Activated naive CD8-positive, alpha-beta T cell treated with anti-CD3 and anti-CD28 coated beads, Interleukin-2, amount 50 U/mL, for 24 hours (primary cell): ENCODE measurements at regions not wholly inside any gene's neighbourhood (a gene's known extent, or its start where the extent isn't known, plus 50 kb on each side); places are given as distances from the start of the nearest gene placed in this dataset.
"Not testable (repeated sequence)": the region's sequence is repeated elsewhere in the genome, so short reads cannot be mapped to it uniquely, and the experiment has no call there.

Experiments
- ATAC-seq: fragments of 150-1000 bp; cut with Tn5 transposase; one replicate; pipeline ENCODE4 v1.10.0; 2021
- DNase-seq: peaks from one replicate; pipeline ENCODE4 v3.0.0; 2021
- H3K27ac Mint-ChIP-seq: one replicate; pipeline ENCODE4 v1.8.0; 2021; ENCODE audit warnings: mild to moderate bottlenecking, mixed read lengths
- H3K27me3 Mint-ChIP-seq: one replicate; pipeline ENCODE4 v1.8.0; 2021; ENCODE audit warnings: mixed read lengths
- H3K36me3 Mint-ChIP-seq: one replicate; pipeline ENCODE4 v1.8.0; 2021; ENCODE audit warnings: low read depth, mixed read lengths
- H3K4me1 Mint-ChIP-seq: one replicate; pipeline ENCODE4 v1.8.0; 2021; ENCODE audit warnings: mixed read lengths
- H3K4me3 Mint-ChIP-seq: one replicate; pipeline ENCODE4 v1.8.0; 2021; ENCODE audit warnings: mild to moderate bottlenecking, moderate library complexity, mixed read lengths
- H3K9me3 Mint-ChIP-seq: one replicate; pipeline ENCODE4 v1.8.0; 2021; ENCODE audit warnings: mixed read lengths

- DNase-seq (peak; percentile 27), ATAC-seq (no peak)
- Mint-ChIP-seq H3K9me3 (no peaks in the 10 kb centered on the region), H3K27ac (no peak overlapping the region), H3K27me3 (peaks cover 1% of the 10 kb centered on the region), H3K4me3 (no peak overlapping the region), H3K36me3 (no peaks in the 10 kb centered on the region), H3K4me1 (peaks cover 19% of the 10 kb centered on the region)
Measured at GRCh38 chr2:172288603-172289002, 138.8 kb upstream of the ITGA6 start.

- Mint-ChIP-seq H3K27ac (no peak overlapping the region), H3K36me3 (no peaks in the 10 kb centered on the region), H3K27me3 (no peaks in the 10 kb centered on the region), H3K4me1 (no peaks in the 10 kb centered on the region), H3K4me3 (no peak overlapping the region), H3K9me3 (no peaks in the 10 kb centered on the region)
- DNase-seq (no peak), ATAC-seq (no peak)
Measured at GRCh38 chr2:172293952-172294351, 133.4 kb upstream of the ITGA6 start.

- no peak for DNase-seq
- ATAC-seq: no peak
- H3K9me3 Mint-ChIP-seq: no peaks in the 10 kb centered on the region
- no peaks in the 10 kb centered on the region for H3K36me3 Mint-ChIP-seq
- H3K4me3 Mint-ChIP-seq: no peak overlapping the region
- H3K27me3 Mint-ChIP-seq: peaks cover 2% of the 10 kb centered on the region
- no peak overlapping the region for H3K27ac Mint-ChIP-seq
- H3K4me1 Mint-ChIP-seq: no peaks in the 10 kb centered on the region
Measured at GRCh38 chr2:172294983-172295382, 132.4 kb upstream of the ITGA6 start.

GRCh38 chr2:172295677-172296076 is 131.7 kb upstream of the ITGA6 start:
- peaks cover 2% of the 10 kb centered on the region for H3K27me3 Mint-ChIP-seq
- H3K4me1 Mint-ChIP-seq: no peaks in the 10 kb centered on the region
- ATAC-seq (no peak), DNase-seq (no peak)
- H3K4me3 Mint-ChIP-seq: no peak overlapping the region
- no peaks in the 10 kb centered on the region for H3K36me3 Mint-ChIP-seq
- no peak overlapping the region for H3K27ac Mint-ChIP-seq
- no peaks in the 10 kb centered on the region for H3K9me3 Mint-ChIP-seq

- Mint-ChIP-seq H3K27ac (no peak overlapping the region), H3K27me3 (peaks cover 2% of the 10 kb centered on the region), H3K36me3 (no peaks in the 10 kb centered on the region), H3K4me3 (no peak overlapping the region), H3K4me1 (no peaks in the 10 kb centered on the region), H3K9me3 (no peaks in the 10 kb centered on the region)
- ATAC-seq: no peak
- no peak for DNase-seq
Measured at GRCh38 chr2:172296267-172297046, 130.9 kb upstream of the ITGA6 start.

GRCh38 chr2:172297531-172297930 is 129.9 kb upstream of the ITGA6 start:
- ATAC-seq: no peak
- H3K27me3 Mint-ChIP-seq: peaks cover 2% of the 10 kb centered on the region
- no peak overlapping the region for H3K27ac Mint-ChIP-seq
- H3K36me3 Mint-ChIP-seq: no peaks in the 10 kb centered on the region
- DNase-seq: no peak
- H3K9me3 Mint-ChIP-seq: no peaks in the 10 kb centered on the region
- H3K4me3 Mint-ChIP-seq: no peak overlapping the region
- H3K4me1 Mint-ChIP-seq: no peaks in the 10 kb centered on the region

GRCh38 chr2:172297950-172298349 is 129.4 kb upstream of the ITGA6 start:
- Mint-ChIP-seq H3K27me3 (peaks cover 2% of the 10 kb centered on the region), H3K4me3 (no peak overlapping the region), H3K4me1 (no peaks in the 10 kb centered on the region), H3K36me3 (no peaks in the 10 kb centered on the region), H3K9me3 (no peaks in the 10 kb centered on the region), H3K27ac (no peak overlapping the region)
- ATAC-seq (no peak), DNase-seq (no peak)

- H3K27me3 Mint-ChIP-seq: peaks cover 2% of the 10 kb centered on the region
- H3K27ac Mint-ChIP-seq: no peak overlapping the region
- no peak overlapping the region for H3K4me3 Mint-ChIP-seq
- H3K9me3 Mint-ChIP-seq: no peaks in the 10 kb centered on the region
- DNase-seq (no peak), ATAC-seq (no peak)
- H3K36me3 Mint-ChIP-seq: no peaks in the 10 kb centered on the region
- H3K4me1 Mint-ChIP-seq: no peaks in the 10 kb centered on the region
Measured at GRCh38 chr2:172299741-172300140, 127.6 kb upstream of the ITGA6 start.

GRCh38 chr2:172300851-172301250 is 126.5 kb upstream of the ITGA6 start:
- Mint-ChIP-seq H3K27me3 (peaks cover 2% of the 10 kb centered on the region), H3K4me3 (no peak overlapping the region), H3K9me3 (no peaks in the 10 kb centered on the region), H3K36me3 (no peaks in the 10 kb centered on the region), H3K27ac (no peak overlapping the region), H3K4me1 (no peaks in the 10 kb centered on the region)
- DNase-seq (no peak), ATAC-seq (no peak)

GRCh38 chr2:172305066-172305465 is 122.3 kb upstream of the ITGA6 start:
- no peaks in the 10 kb centered on the region for H3K4me1 Mint-ChIP-seq

GRCh38 chr2:172307800-172308199 is 119.6 kb upstream of the ITGA6 start:
- Mint-ChIP-seq H3K27me3 (no peaks in the 10 kb centered on the region), H3K4me1 (no peaks in the 10 kb centered on the region), H3K4me3 (no peak overlapping the region), H3K27ac (no peak overlapping the region), H3K36me3 (no peaks in the 10 kb centered on the region), H3K9me3 (no peaks in the 10 kb centered on the region)
- DNase-seq: no peak
- ATAC-seq: no peak

More at GRCh38 chr2:172305066-172305465, 122.3 kb upstream of the ITGA6 start:
- DNase-seq (no peak), ATAC-seq (no peak)
- no peaks in the 10 kb centered on the region for H3K36me3 Mint-ChIP-seq
- no peak overlapping the region for H3K27ac Mint-ChIP-seq
- no peaks in the 10 kb centered on the region for H3K27me3 Mint-ChIP-seq
- no peaks in the 10 kb centered on the region for H3K9me3 Mint-ChIP-seq
- no peak overlapping the region for H3K4me3 Mint-ChIP-seq

GRCh38 chr2:172308253-172308935 is 119.0 kb upstream of the ITGA6 start:
- DNase-seq: no peak
- H3K9me3 Mint-ChIP-seq: no peaks in the 10 kb centered on the region
- no peak overlapping the region for H3K4me3 Mint-ChIP-seq
- no peaks in the 10 kb centered on the region for H3K4me1 Mint-ChIP-seq
- H3K36me3 Mint-ChIP-seq: no peaks in the 10 kb centered on the region
- H3K27me3 Mint-ChIP-seq: no peaks in the 10 kb centered on the region
- no peak overlapping the region for H3K27ac Mint-ChIP-seq
- ATAC-seq: no peak

GRCh38 chr2:172311921-172312345 is 115.5 kb upstream of the ITGA6 start:
- H3K27ac Mint-ChIP-seq: no peak overlapping the region
- no peak overlapping the region for H3K4me3 Mint-ChIP-seq
- DNase-seq: no peak
- no peaks in the 10 kb centered on the region for H3K27me3 Mint-ChIP-seq
- no peak for ATAC-seq
- H3K9me3 Mint-ChIP-seq: no peaks in the 10 kb centered on the region
- H3K4me1 Mint-ChIP-seq: no peaks in the 10 kb centered on the region
- H3K36me3 Mint-ChIP-seq: no peaks in the 10 kb centered on the region

GRCh38 chr2:172313715-172314341 is 113.6 kb upstream of the ITGA6 start:
- no peak overlapping the region for H3K27ac Mint-ChIP-seq
- H3K4me1 Mint-ChIP-seq: no peaks in the 10 kb centered on the region
- DNase-seq (no peak), ATAC-seq (no peak)
- H3K36me3 Mint-ChIP-seq: no peaks in the 10 kb centered on the region
- no peaks in the 10 kb centered on the region for H3K9me3 Mint-ChIP-seq
- H3K4me3 Mint-ChIP-seq: no peak overlapping the region
- H3K27me3 Mint-ChIP-seq: no peaks in the 10 kb centered on the region

- H3K4me1 Mint-ChIP-seq, H3K9me3 Mint-ChIP-seq, H3K36me3 Mint-ChIP-seq, H3K27me3 Mint-ChIP-seq, ATAC-seq, H3K27ac Mint-ChIP-seq, H3K4me3 Mint-ChIP-seq, DNase-seq: not testable (repeated sequence)
Measured at GRCh38 chr2:172315070-172315469, 112.3 kb upstream of the ITGA6 start.
